ENCODE measurements at regions not wholly inside any gene's neighbourhood (a gene's known extent, or its start where the extent isn't known, plus 50 kb on each side); places are given as distances from the start of the nearest gene placed in this dataset.

DNA sequence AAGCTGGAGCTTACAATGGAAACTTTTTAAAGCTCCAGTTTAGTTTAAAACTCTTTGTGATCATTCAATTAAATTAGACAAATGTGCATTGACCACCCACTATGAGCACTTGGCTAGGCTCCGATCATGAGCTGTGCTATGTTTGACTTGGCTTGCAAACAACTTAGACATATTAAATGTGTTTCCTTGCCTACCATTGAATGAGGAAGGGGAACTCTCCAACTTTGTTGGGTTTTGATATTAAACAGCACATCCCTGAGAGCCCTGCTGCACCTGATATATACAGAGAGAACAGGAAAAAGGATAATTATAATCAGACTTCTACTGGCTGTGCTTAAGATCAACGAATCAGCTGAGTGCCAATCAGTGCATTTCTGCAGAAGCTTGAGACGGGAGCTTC is 71.4 kb upstream of the ADGRL3 start:
- no peaks in the 10 kb centered on the region for H3K27me3 Mint-ChIP-seq
- peaks cover 20% of the 10 kb centered on the region for H3K9me3 Mint-ChIP-seq (ENCODE audit: low read depth)
- no peaks in the 10 kb centered on the region for H3K36me3 Mint-ChIP-seq
- no peak overlapping the region for H3K4me3 Mint-ChIP-seq
- H3K4me1 Mint-ChIP-seq (ENCODE audit: low read depth) = no peaks in the 10 kb centered on the region
- H3K27ac Mint-ChIP-seq = no peak overlapping the region

DNA sequence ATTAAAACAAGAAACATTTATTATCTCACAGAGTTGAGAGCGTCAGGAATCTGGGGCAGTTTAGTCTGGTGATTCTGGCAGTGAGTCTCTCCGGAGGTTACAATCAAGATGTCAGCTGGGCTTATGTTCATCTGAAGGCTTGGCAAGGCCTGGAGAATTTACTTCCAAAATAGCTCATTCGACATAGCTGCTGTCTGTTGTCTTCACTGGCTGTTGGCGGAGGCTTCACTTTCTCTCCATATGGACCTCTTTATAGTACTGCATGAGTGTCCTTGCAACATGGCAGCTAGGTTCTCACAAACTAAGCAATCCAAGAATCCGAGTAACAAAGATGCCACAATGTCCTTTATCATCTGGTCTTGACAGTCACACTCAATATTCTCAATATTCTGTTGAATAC is 70.2 kb upstream of the ADGRL3 start:
- Mint-ChIP-seq H3K27ac (no peak overlapping the region), H3K4me3 (no peak overlapping the region), H3K4me1 (ENCODE audit: low read depth) (no peaks in the 10 kb centered on the region), H3K9me3 (ENCODE audit: low read depth) (peaks cover 15% of the 10 kb centered on the region), H3K27me3 (no peaks in the 10 kb centered on the region), H3K36me3 (no peaks in the 10 kb centered on the region)

DNA sequence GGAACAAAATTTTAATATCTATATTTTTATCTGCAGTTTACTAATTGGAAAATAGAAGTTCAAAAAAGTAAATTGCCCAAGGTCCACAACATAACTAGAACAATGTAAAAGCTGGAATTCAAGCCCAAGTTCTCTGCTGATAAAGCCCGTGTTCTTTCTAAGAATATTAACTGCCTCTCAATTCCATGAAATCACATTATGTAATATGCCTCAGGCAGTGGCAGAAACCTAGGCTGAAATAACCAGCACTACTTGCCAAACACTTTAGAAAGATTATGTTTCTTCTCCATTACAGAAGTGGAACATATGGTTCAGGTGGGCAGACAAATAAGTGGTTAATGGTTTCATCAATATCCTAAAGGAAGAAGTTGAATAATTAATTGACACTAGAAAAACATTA is 56.7 kb upstream of the ADGRL3 start:
- Mint-ChIP-seq H3K9me3 (ENCODE audit: low read depth) (peaks cover 9% of the 10 kb centered on the region), H3K4me1 (ENCODE audit: low read depth) (no peaks in the 10 kb centered on the region)

GRCh38 chr4:61149278-61149677 is 50.8 kb upstream of the ADGRL3 start:
- H3K4me1 Mint-ChIP-seq (ENCODE audit: low read depth) = no peaks in the 10 kb centered on the region
- H3K27me3 Mint-ChIP-seq = no peaks in the 10 kb centered on the region

More for the DNA sequence above, 56.7 kb upstream of the ADGRL3 start:
- H3K36me3 Mint-ChIP-seq = no peaks in the 10 kb centered on the region
- H3K4me3 Mint-ChIP-seq = no peak overlapping the region
- no peaks in the 10 kb centered on the region for H3K27me3 Mint-ChIP-seq
- H3K27ac Mint-ChIP-seq = no peak overlapping the region

More at GRCh38 chr4:61149278-61149677, 50.8 kb upstream of the ADGRL3 start:
- no peak overlapping the region for H3K27ac Mint-ChIP-seq
- no peak overlapping the region for H3K4me3 Mint-ChIP-seq
- peaks cover 8% of the 10 kb centered on the region for H3K9me3 Mint-ChIP-seq (ENCODE audit: low read depth)
- no peaks in the 10 kb centered on the region for H3K36me3 Mint-ChIP-seq
